Stimulated activated CD4-positive, alpha-beta T cell treated with anti-CD3 and anti-CD28 coated beads, Interleukin-2, amount 100 ng/mL, for 24 hours (primary cell): ENCODE measurements at regions not wholly inside any gene's neighbourhood (a gene's known extent, or its start where the extent isn't known, plus 50 kb on each side); places are given as distances from the start of the nearest gene placed in this dataset.
"Not testable (repeated sequence)": the region's sequence is repeated elsewhere in the genome, so short reads cannot be mapped to it uniquely, and the experiment has no call there.

ENCODE experiments used
- DNase-seq, 2 donors: peaks; one replicate each; pipeline ENCODE4 v3.0.0-alpha.2; 2020

DNA sequence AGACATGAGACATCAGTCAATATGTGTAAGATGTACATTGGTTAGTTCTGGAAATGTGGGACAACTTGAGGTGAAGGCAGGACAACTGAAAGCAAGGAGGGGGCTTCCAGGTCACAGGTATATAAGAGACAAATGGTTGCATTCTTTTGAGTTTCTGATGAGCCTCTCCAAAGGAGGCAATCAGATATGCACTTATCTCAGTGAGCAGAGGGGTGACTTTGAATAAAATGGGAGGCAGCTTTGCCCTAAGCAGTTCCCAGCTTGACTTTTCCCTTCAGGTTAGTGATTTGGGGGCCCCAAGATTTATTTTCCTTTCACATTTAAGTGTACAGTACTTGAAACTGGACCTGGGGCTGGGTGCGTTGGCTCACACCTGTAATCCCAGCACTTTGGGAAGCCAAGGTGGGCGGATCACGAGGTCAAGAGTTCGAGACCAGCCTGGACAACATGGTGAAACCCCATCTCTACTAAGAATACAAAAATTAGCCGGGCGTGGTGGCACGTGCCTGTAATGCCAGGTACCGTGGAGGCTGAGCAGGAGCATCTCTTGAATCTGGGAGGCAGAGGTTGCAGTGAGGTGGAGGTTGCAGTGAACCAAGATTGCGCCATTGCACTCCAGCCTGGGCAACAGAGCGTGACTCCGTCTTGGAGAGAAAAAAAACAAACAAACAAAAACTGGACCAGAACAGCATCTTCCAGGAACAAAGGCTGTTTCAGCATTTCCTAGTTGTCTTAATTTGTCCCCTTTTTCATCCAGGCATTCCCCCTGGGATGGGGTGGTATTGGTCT is 130.9 kb upstream of the ZNF746 start:
- not testable (repeated sequence) for DNase-seq

- no peak for DNase-seq
These were observed 130.3 kb upstream of the ZNF746 start for GRCh38 chr7:149627911-149628310.

GRCh38 chr7:149626972-149627371 is 129.4 kb upstream of the ZNF746 start:
- no peak for DNase-seq

DNA sequence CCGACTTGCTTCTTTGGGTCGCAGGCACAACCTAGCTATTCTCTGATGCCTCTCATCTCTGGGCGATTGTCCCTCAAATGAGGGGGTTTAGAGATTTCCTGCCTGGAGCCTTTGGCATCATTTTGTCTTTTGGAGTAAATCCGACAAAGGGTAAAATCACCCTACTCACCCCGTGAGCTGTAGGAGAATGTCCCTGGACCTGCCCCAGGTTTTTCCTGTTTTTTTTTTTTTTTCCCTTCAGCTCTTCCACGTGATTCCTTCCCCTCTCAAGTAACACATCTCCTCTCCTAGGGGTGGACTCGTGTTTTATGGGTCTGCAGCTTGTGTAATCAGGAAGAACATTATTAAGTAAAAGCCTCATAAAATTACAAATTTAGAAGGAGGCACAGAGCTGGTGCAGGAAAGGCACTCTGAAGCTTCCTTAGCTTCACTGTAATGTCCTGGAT is 128.4 kb upstream of the ZNF746 start:
- DNase-seq = no peak

DNA sequence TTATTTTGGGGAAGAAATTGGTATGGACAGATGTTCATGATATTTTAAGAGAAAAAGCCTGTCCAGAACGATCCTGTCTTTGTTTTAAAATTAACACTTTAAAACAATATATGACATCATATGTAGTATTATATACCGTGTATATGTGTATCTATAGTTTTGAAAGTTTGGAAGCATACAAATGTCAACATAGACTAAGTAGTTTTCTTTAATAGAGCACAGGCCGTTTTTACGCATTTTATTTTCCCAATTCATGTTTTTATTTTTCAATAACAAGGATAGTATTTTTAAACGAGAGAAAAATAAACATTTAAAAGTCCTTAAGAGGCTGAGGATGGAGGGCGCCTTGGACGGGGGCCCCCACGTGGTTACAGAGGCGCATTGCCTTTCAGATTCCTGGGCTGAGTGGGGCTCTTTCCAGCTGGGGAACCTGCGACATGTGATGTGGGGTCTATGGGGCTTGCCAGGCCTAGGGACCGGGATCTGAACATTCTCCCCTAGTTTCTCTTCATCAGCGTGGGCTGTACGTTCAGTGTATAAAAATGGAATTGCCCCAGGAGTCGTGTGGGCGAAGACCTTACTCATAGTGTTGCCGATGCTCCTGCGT is 127.8 kb upstream of the ZNF746 start:
- peak; percentile 70 to 74 for DNase-seq

- DNase-seq = peak; percentile 92 to 94
These were observed 127.1 kb upstream of the ZNF746 start for GRCh38 chr7:149624419-149625339.

- DNase-seq = peak; percentile 51 to 52
These were observed 126.4 kb upstream of the ZNF746 start for GRCh38 chr7:149624006-149624405.

- peak in 1 of 2 donors; percentile 19 for DNase-seq
These were observed 125.8 kb upstream of the ZNF746 start for GRCh38 chr7:149623262-149623997.

DNA sequence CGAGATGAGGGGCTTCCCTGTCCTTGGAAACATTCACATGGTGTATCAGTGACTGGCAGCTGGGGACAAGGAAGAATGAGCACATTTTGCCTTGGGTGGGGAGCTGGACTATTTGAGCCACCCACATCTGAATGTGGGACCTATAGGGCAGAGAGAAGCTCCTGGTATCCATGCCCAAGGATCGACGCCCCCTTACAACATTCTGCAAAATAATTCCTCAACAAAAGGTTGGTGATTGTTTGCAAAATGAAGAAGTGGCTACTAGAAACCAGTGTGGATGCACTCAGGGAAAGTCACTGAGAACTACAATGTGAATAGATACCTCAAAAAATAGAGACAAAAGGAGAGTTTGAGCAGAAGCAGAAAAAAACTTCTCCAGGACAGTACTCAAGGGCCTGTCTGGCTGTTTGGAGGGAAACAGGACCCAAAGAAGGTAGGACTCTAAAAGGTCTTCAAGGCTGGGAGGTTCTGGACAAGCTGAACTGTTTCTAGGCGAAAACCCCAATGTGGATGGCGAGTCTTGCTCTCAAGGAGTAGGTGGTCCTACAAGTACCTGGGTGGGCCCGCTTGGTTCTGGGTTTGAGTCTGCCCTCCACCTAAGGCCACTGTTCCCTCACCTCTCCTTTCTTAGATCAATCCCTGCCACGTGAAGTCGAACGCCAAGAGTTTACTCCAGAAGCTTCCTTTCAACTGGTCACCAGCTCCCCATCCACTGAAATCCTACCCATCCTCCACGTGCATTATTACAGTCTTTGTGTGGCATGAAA is 125.0 kb upstream of the ZNF746 start:
- no peak for DNase-seq

- peak in 1 of 2 donors; percentile 39 for DNase-seq
These were observed 124.2 kb upstream of the ZNF746 start for GRCh38 chr7:149621776-149622175.

DNA sequence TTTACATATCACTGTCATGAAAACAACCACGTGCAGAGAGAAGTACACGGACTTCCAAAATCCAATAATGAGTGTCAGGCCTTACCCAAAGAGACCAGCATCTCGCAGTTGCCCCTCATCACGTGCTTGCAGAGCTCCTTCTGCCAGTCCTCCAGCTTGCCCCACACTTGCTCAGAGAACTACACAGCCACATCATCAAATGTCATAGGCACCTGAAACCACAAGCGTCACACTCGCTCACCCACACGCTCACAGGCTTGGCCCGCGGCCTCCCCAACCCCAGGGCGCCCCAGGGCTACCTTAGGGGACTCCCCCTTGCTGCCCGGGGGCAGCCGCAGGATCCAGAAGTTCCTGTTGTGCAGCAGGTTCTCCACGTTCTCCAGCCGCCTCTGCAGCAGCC is 123.4 kb upstream of the ZNF746 start:
- DNase-seq = peak; percentile 64 to 79

GRCh38 chr7:149616898-149617297 is 119.3 kb upstream of the ZNF746 start:
- no peak for DNase-seq

GRCh38 chr7:149615690-149616270 is 118.2 kb upstream of the ZNF746 start:
- no peak for DNase-seq

- no peak for DNase-seq
These were observed 112.9 kb upstream of the ZNF746 start for GRCh38 chr7:149610441-149611011.

DNA sequence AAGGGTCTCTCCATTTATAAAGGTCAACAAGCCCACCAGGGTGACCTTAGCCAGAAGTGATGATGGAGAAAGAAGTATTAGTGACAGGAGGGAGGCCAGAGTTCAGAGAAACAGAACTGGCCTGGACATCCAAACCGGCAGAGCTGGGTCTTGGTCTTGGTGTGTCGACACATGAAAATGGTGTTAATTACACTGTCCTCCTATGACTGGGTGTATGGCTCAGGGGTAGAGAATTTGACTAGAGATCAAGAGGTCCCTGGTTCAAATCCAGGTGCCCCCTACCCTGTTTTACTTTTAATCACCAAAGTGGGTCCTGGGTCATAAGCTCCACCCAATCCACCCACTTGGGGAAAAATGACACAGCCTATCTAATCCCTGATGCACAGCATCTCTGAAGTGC is 110.6 kb upstream of the ZNF746 start:
- DNase-seq = no peak

- no peak for DNase-seq
These were observed 110.1 kb upstream of the ZNF746 start for GRCh38 chr7:149607683-149608082.

- DNase-seq = no peak
These were observed 109.2 kb upstream of the ZNF746 start for GRCh38 chr7:149606826-149607225.

DNA sequence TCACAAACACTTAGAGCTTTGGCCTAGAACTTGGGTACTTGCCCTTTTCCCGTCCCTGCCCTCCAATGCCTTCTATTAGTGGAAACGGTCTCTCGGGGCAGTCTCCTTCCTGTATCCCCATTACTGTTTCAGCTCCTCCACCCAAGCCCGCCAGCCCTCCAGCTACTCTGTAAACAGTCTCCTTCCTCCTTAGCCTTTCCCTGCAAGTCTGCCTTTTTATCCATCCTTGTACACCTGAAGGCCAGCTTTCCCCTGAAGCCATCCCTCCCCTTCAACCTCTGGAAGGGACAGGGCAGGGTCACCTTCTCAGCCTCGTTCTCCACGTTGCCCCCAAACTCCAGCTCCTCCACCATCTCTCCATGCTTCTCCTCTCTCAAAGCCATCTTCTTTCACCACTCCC is 108.1 kb upstream of the ZNF746 start:
- DNase-seq = no peak

DNA sequence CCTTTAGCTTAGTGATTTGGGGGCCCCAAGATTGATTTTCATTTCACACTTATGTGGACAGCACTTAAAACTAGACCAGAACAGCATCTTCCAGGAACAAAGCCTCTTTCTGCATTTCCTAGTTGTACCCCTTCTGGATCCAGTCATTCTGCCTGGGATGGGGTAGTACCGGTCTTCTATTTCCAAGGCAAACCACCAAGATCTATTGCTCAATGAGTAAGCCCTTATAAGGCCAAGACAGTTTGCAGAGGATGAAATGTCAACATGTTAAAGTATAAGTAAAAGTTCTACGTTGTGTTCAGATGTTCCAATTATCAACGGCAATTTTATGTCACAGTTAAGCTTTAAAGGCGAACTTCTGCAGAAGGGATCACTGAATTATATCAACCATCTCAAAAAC is 106.9 kb upstream of the ZNF746 start:
- no peak for DNase-seq

GRCh38 chr7:149600669-149601330 is 103.2 kb upstream of the ZNF746 start:
- DNase-seq = peak; percentile 40 to 62
